DOHH2 (cell line): ENCODE measurements at regions not wholly inside any gene's neighbourhood (a gene's known extent, or its start where the extent isn't known, plus 50 kb on each side); places are given as distances from the start of the nearest gene placed in this dataset.

ENCODE experiments used
- EZH2phosphoT487 ChIP-seq: fragments of 200-600 bp; sonication (generic); IDR thresholded peaks from 2 replicates; pipeline ENCODE4 v1.6.1; 2017; ENCODE audit warnings: borderline replicate concordance, mild to moderate bottlenecking, antibody characterized with exemption, low read length, moderate library complexity, mixed read lengths
- TF ChIP-seq, protein P1 (sequence below): fragments of 200-600 bp; sonication (generic); IDR thresholded peaks from one replicate; pipeline ENCODE4 v1.5.1; 2014; ENCODE audit warnings: antibody characterized with exemption, mild to moderate bottlenecking, low read depth, low read length; ENCODE audit not compliant: poor library complexity, severe bottlenecking

DNA sequence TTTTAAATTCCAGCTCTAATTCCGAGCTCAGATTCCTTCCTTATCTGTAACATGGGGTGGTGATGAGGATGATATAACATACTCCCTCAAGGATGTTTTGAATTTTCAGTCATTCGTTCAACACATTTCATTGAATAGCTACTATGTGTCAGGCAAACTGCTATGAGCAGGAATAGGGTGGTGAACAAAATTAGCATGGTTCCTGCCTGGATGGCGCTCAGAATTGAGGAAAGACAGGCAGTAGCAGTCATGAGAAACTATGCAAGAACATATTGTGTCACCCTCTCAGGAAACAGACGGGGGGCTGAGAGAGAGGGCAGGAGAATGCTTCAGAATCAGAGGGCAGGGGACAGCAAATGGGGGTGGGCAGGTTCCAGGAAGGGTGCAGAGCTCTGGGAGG, 265.2 kb downstream of the NSG2 start:
- TF ChIP-seq, protein P1, sequence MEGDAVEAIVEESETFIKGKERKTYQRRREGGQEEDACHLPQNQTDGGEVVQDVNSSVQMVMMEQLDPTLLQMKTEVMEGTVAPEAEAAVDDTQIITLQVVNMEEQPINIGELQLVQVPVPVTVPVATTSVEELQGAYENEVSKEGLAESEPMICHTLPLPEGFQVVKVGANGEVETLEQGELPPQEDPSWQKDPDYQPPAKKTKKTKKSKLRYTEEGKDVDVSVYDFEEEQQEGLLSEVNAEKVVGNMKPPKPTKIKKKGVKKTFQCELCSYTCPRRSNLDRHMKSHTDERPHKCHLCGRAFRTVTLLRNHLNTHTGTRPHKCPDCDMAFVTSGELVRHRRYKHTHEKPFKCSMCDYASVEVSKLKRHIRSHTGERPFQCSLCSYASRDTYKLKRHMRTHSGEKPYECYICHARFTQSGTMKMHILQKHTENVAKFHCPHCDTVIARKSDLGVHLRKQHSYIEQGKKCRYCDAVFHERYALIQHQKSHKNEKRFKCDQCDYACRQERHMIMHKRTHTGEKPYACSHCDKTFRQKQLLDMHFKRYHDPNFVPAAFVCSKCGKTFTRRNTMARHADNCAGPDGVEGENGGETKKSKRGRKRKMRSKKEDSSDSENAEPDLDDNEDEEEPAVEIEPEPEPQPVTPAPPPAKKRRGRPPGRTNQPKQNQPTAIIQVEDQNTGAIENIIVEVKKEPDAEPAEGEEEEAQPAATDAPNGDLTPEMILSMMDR, result no peak
- TF ChIP-seq EZH2phosphoT487, result no peak
